ENCODE measurements at regions not wholly inside any gene's neighbourhood (a gene's known extent, or its start where the extent isn't known, plus 50 kb on each side); places are given as distances from the start of the nearest gene placed in this dataset.

DNA sequence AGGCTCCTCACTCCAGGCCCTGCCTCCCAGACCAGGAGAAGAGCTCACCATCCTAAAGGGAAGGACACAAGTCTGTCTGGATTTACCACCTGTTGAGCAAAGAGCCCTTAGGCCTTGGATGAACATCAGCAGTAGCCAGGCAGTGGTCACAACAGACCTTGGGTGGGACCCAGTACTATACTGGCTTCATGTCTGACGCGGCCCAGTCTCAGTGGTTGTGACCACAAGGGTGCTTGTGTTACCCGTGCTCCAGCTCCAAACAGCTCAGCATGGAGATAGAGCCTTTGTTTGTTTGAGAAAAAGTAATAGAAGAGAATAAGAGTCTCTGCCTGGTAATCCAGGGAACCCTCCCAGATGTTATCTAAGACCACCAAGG, 617.4 kb downstream of the BRINP1 start:
- no peaks in the 10 kb centered on the region for H3K27me3 Mint-ChIP-seq (ENCODE audit: low read depth)

More for the DNA sequence above, 617.4 kb downstream of the BRINP1 start:
- Histone ChIP-seq H4K20me1 (ENCODE audit: control insufficient read depth, insufficient read depth, insufficient read length) (no peaks in the 10 kb centered on the region), H2BK5ac (ENCODE audit: insufficient read length, low read length) (no peak overlapping the region), H2BK20ac (ENCODE audit: low read depth, low read length, poor library complexity, severe bottlenecking) (no peak overlapping the region), H3K56ac (ENCODE audit: insufficient read length, low read depth, low read length) (no peak overlapping the region), H2BK15ac (ENCODE audit: low read depth, low read length) (no peak overlapping the region), H4K91ac (ENCODE audit: insufficient read length, low read depth, low read length) (no peak overlapping the region), H3K9me3 (ENCODE audit: control insufficient read depth, low read depth, low read length) (no peaks in the 10 kb centered on the region), H3K27ac (ENCODE audit: insufficient read length, low read depth, low read length) (no peak overlapping the region), H2BK120ac (ENCODE audit: low read depth, low read length, poor library complexity, severe bottlenecking) (no peak overlapping the region), H3K4me1 (ENCODE audit: insufficient read depth, low read length) (no peaks in the 10 kb centered on the region), H3K79me1 (ENCODE audit: insufficient read depth, low read depth, low read length, poor library complexity, severe bottlenecking) (no peaks in the 10 kb centered on the region), H3K23ac (ENCODE audit: insufficient read length, low read depth, low read length) (no peak overlapping the region), H3K79me2 (ENCODE audit: insufficient read depth, low read length) (no peaks in the 10 kb centered on the region), H3K4me2 (ENCODE audit: insufficient read depth, insufficient read length, low read length) (no peak overlapping the region), H2BK12ac (ENCODE audit: insufficient read length, low read depth, low read length) (no peak overlapping the region), H3K27me3 (ENCODE audit: insufficient read depth, low read length) (no peaks in the 10 kb centered on the region), H2AFZ (ENCODE audit: low read length) (no peak overlapping the region), H4K5ac (ENCODE audit: insufficient read length, low read depth, low read length) (no peak overlapping the region), H3T11ph (ENCODE audit: low read length) (no peak overlapping the region), H3K14ac (ENCODE audit: insufficient read depth, low read length) (no peak overlapping the region), H4K8ac (replicated peaks; ENCODE audit: insufficient read length, low read depth, low read length) (no peak overlapping the region), H3K9ac (ENCODE audit: extremely low read depth, insufficient read length, low read length) (no peak overlapping the region), H3K23me2 (ENCODE audit: insufficient read length, low read depth, low read length, poor library complexity, severe bottlenecking) (no peaks in the 10 kb centered on the region), H3K4ac (ENCODE audit: low read depth, low read length) (no peak overlapping the region), H3K18ac (ENCODE audit: insufficient read length, low read depth, low read length) (no peak overlapping the region), H2AK5ac (ENCODE audit: insufficient read length, low read length) (no peak overlapping the region)
- Mint-ChIP-seq H3K4me1 (peaks cover 3 to 8% of the 10 kb centered on the region in 2 experiments; a peak in 2 of 4 replicates), H3K4me3 (no peak overlapping the region), H3K9me3 (peaks cover under 1 to 2% of the 10 kb centered on the region in 2 experiments; a peak in 1 of 5 replicates), H3K27ac (no peak overlapping the region), H3K36me3 (ENCODE audit: insufficient read depth in 1 of 3, low read depth in 3 of 3) (peaks cover 0 to 2% (median 0%) of the 10 kb centered on the region in 3 experiments; a peak in 1 of 7 replicates)
- DNase-seq, result no peak
- no CpG with 5 or more reads among the region's 3 CpGs for WGBS (ENCODE audit: extremely low coverage, insufficient read length, low lambda C conversion rate)
- TF ChIP-seq, protein P1, sequence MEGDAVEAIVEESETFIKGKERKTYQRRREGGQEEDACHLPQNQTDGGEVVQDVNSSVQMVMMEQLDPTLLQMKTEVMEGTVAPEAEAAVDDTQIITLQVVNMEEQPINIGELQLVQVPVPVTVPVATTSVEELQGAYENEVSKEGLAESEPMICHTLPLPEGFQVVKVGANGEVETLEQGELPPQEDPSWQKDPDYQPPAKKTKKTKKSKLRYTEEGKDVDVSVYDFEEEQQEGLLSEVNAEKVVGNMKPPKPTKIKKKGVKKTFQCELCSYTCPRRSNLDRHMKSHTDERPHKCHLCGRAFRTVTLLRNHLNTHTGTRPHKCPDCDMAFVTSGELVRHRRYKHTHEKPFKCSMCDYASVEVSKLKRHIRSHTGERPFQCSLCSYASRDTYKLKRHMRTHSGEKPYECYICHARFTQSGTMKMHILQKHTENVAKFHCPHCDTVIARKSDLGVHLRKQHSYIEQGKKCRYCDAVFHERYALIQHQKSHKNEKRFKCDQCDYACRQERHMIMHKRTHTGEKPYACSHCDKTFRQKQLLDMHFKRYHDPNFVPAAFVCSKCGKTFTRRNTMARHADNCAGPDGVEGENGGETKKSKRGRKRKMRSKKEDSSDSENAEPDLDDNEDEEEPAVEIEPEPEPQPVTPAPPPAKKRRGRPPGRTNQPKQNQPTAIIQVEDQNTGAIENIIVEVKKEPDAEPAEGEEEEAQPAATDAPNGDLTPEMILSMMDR (conservative IDR thresholded peaks at IDR 0.05), result no peak

Data from H9 (cell line).